ENCODE measurements at regions not wholly inside any gene's neighbourhood (a gene's known extent, or its start where the extent isn't known, plus 50 kb on each side); places are given as distances from the start of the nearest gene placed in this dataset.

GRCh38 chr14:101191721-101192660 lies 288.5 kb upstream of the RTL1 start:
- DNase-seq (ENCODE audit: low spot score), result no peak

GRCh38 chr14:101192661-101193000 lies 289.1 kb upstream of the RTL1 start:
- no peak for DNase-seq (ENCODE audit: low spot score)

- DNase-seq (ENCODE audit: low spot score), result no peak
These were observed 289.8 kb upstream of the RTL1 start for GRCh38 chr14:101193106-101193844.

- DNase-seq (ENCODE audit: low spot score), result no peak
These were observed 290.4 kb upstream of the RTL1 start for GRCh38 chr14:101193845-101194372.

- no peak for DNase-seq (ENCODE audit: low spot score)
These were observed 291.1 kb upstream of the RTL1 start for GRCh38 chr14:101194373-101195308.

GRCh38 chr14:101195309-101195901 lies 291.9 kb upstream of the RTL1 start:
- no peak for DNase-seq (ENCODE audit: low spot score)

GRCh38 chr14:101196051-101196712 lies 292.7 kb upstream of the RTL1 start:
- DNase-seq (ENCODE audit: low spot score), result no peak

GRCh38 chr14:101196795-101197590 lies 293.5 kb upstream of the RTL1 start:
- no peak for DNase-seq (ENCODE audit: low spot score)

GRCh38 chr14:101197595-101198397 lies 294.3 kb upstream of the RTL1 start:
- no peak for DNase-seq (ENCODE audit: low spot score)

GRCh38 chr14:101198398-101199027 lies 295.0 kb upstream of the RTL1 start:
- no peak for DNase-seq (ENCODE audit: low spot score)

GRCh38 chr14:101199028-101199770 lies 295.7 kb upstream of the RTL1 start:
- no peak for DNase-seq (ENCODE audit: low spot score)

- DNase-seq (ENCODE audit: low spot score), result no peak
These were observed 296.6 kb upstream of the RTL1 start for GRCh38 chr14:101200008-101200649.

- no peak for DNase-seq (ENCODE audit: low spot score)
These were observed 297.4 kb upstream of the RTL1 start for GRCh38 chr14:101200650-101201516.

- no peak for DNase-seq (ENCODE audit: low spot score)
These were observed 298.1 kb upstream of the RTL1 start for GRCh38 chr14:101201535-101202151.

- no peak for DNase-seq (ENCODE audit: low spot score)
These were observed 299.3 kb upstream of the RTL1 start for GRCh38 chr14:101202627-101203404.
